GM18861 (cell line): ENCODE measurements at regions not wholly inside any gene's neighbourhood (a gene's known extent, or its start where the extent isn't known, plus 50 kb on each side); places are given as distances from the start of the nearest gene placed in this dataset.

Experiments
- ATAC-seq: cut with Tn5 transposase; IDR thresholded peaks from one replicate; pipeline ENCODE4 v1.9.1; 2021; ENCODE audit not compliant: unreplicated experiment

DNA sequence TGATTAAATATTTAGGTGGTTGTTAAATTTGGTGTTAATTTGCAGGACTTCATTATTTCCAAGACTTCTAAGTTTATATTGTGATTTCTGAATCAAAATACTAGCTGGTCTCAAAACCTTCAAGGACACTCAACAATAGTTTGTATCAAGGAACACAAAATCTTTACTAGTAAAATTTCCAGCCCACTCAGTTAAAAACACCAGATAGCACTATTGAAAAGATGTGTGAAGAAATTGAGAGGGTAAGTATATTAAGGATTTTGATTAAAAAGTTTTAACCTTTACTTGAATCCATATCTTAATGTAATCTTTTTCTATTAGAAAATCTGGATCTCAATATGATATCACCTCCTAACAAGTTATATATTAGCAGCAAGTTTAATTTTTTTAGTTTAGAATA, 89.3 kb upstream of the UGT8 start:
- ATAC-seq: no peak

DNA sequence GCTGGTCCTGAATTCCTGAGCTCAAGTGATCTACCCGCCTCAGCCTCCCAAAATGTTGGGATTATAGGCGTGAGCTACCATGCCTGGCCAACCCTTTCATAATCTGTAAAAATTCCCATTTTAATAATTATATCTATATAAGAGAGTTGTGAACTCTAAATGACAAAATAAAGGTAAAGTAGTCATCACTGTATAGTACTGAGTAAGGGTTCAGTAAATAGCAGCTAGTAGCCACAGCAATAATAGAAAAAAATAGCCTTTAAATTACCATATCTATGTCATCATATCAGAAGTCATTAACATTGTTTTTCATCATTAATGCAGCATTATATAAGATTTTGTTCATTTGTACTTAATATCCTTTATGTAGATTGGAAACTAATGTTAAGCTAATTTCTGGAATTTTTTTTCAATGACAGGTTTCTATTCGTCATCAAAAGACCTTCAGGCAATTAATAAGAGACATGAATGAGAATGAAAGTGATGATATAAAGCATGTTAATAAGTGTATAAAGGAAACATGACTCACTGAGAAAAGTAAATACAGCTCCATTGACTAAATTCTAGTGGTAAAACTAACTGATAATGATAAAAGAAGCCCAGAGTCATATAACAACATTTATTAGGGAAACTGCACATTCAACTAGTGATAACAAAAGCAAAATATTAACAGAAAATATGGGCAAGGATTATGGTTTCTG, 85.9 kb upstream of the UGT8 start:
- no peak for ATAC-seq

GRCh38 chr4:114519368-114519767, 79.2 kb upstream of the UGT8 start:
- no peak for ATAC-seq

DNA sequence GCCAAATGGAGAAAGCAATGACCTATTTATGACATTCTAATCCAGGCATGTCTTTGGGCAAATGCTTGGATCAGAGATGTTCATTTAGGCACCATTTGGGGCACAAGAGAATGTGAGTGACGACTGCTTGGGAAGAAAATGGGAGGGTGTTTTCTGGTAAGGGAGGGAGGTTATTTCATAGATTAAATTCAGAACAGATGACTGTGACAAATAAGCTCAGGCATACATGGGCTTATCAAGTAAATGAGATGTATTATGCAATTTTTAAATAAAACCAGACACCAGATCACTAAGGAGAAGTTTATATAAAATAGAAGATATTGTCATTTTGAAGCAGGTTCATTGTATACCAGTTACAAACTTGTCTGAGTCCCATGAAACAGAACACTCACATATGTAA, 71.4 kb upstream of the UGT8 start:
- ATAC-seq: no peak

GRCh38 chr4:114527637-114528036, 71.0 kb upstream of the UGT8 start:
- no peak for ATAC-seq

- ATAC-seq: no peak
Measured at GRCh38 chr4:114535725-114536124, 62.9 kb upstream of the UGT8 start.

- ATAC-seq: no peak
Measured at GRCh38 chr4:114537352-114537751, 61.3 kb upstream of the UGT8 start.

DNA sequence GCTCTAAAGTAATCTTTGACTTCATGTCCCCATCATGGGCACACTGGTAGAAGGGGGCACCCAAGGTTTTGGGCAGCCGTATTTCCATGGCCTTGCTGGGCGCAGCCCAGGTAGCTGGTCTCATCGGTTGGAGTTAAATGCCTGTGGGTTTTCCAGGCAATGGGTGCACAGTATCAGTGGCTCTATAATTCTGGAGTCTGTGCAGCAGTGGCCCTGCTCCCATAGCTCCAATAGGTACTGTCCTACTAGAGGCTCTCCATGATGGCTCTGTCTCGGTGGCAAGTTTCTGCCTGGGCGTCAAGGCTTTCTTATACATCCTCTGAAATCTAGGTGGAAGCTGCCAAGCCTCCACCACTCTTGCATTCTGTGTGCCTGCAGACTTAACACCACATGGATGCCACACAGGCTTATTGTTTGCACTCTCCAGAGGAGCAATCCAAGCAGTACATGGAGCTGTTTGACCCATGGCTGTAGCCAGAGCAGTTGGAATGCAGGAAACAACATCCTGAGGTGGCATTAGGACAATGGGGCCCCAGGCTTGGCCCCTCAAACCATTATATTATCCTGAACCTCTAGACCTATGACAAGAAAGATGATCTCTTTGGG, 60.5 kb upstream of the UGT8 start:
- no peak for ATAC-seq

DNA sequence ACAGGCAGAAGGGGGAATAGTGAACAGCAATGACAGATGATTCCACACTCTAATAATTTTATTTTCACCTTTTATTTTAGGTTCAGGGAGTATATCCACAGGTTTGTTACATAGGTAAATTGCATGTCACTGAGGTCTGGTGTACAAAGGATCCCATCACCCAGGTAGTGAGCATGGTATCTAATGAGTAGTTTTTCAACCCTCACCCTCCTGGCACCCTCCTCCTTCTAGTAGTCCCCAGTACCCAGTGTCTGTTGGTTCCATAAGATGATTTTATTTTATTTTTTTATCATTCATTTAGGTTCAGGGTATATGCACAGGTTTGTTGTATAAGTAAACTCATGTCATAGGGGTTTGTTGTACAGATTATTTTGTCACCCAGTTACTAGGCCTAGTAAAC, 58.6 kb upstream of the UGT8 start:
- no peak for ATAC-seq

DNA sequence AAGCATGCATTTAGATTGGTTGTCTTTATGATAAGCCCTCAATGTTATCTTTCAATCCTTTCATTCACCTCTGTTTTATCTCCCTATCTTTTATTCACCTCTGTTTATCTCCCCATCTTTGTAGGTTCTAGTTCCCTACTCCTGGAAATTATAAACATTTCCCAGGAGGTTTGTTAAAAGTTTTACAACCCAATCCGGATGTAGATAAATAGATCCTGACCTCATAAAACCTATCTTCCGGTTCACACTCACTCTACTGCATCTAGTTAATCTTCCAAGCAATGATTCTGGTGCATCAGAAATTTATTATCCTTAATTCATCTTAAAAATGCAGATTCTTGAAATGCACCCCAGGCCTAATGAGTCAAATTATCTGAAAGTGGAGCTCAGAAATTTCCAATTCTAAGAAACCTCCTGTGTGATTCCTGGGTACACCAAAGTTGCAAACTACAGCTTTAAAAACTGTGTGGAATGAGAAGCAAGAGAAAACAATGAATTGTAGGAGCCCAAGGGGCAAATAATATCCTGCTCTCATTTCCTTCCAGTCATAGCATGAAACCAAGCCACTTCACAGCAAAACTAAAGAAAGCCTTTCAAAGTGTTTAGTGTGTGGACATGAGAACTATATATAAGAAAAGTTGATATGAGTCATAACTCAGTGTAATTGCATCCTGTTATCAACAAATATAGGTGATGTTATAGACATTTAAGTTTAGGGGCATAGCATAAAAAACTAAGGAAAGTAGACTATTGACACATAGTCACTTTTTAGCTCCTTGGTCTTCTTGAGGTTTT, 51.1 kb upstream of the UGT8 start:
- no peak for ATAC-seq
